K562 (cell line): ENCODE measurements at regions not wholly inside any gene's neighbourhood (a gene's known extent, or its start where the extent isn't known, plus 50 kb on each side); places are given as distances from the start of the nearest gene placed in this dataset.

Experiments
- ATAC-seq: fragments of 200-7000 bp; cut with Tn5 transposase; 3 replicates; pipeline ENCODE4 v1.9.1; 2020; ENCODE audit warnings: moderate library complexity
- BruUV-seq: library from RNA; stranded (reverse); fragments of 400-500 nt; replicated peaks from 2 replicates; lab custom pipeline; 2021; lab: Mats Ljungman, UMichigan
- CTCF ChIA-PET: fragments of 300-600 bp; formaldehyde crosslinking; extraction: SDS; loops from one replicate; lab custom pipeline; 2021; ENCODE audit warnings: low intra/inter-chr PET ratio; lab: Yijun Ruan, JAX
- POLR2A ChIA-PET: fragments of 300-600, 350-650 bp; sonication (Branson Sonifier 250); formaldehyde crosslinking; extraction: SDS; loops from one replicate; lab custom pipeline; 2021; ENCODE audit warnings: antibody characterized with exemption, inconsistent platforms; lab: Yijun Ruan, JAX
- DNase-seq, 4 experiments: peaks; one replicate each; pipeline versions ENCODE4 v3.0.0 to v3.0.0-alpha.2; 2011 to 2018; ENCODE audit warnings: low spot score in 3 of 4, mixed read lengths in 3 of 4; ENCODE audit errors: extremely low read depth in 1 of 4
- FAIRE-seq: peaks from 2 replicates; lab custom pipeline; 2011; peaks lifted over from hg19 to GRCh38; lab: Jason Lieb, UNC
- H2AFZ ChIP-seq: 2 replicates; pipeline ENCODE4 v1.6.0; 2011; ENCODE audit warnings: low read depth, low read length, control low read depth, inconsistent platforms
- H3K27ac ChIP-seq: fragments of 200-600 bp; 3 replicates; pipeline ENCODE4 v1.8.0; 2011; ENCODE audit warnings: low read depth, mild to moderate bottlenecking, control low read depth, inconsistent platforms, low read length, moderate library complexity, mixed read lengths; ENCODE audit errors: extremely low read depth
- H3K27me3 ChIP-seq, 2 experiments: fragments of 300-600 bp in 1 of 2; 2 replicates in 1 of 2; 3 replicates in 1 of 2; pipeline versions ENCODE4 v1.6.0 to v1.8.0; 2011; ENCODE audit warnings: inconsistent platforms in 2 of 2, low read length in 2 of 2, mild to moderate bottlenecking in 1 of 2, mixed read lengths in 1 of 2, moderate library complexity in 1 of 2; ENCODE audit not compliant: control insufficient read depth in 2 of 2, insufficient read depth in 2 of 2
- H3K36me3 ChIP-seq: fragments of 300-600 bp; 3 replicates; pipeline ENCODE4 v1.8.0; 2011; ENCODE audit warnings: mild to moderate bottlenecking, low read length, inconsistent platforms; ENCODE audit not compliant: control insufficient read depth, insufficient read depth
- H3K4me1 ChIP-seq, 2 experiments: fragments of 200-600 bp in 1 of 2; replicated peaks in 1 of 2; 2 replicates in 1 of 2; 3 replicates in 1 of 2; pipeline versions ENCODE4 v1.5.1 to v1.8.0; 2011; ENCODE audit warnings: inconsistent platforms in 2 of 2, low read length in 2 of 2, mild to moderate bottlenecking in 1 of 2, mixed read lengths in 1 of 2, moderate library complexity in 1 of 2; ENCODE audit not compliant: control insufficient read depth in 2 of 2, insufficient read depth in 2 of 2
- H3K4me2 ChIP-seq: 2 replicates; pipeline ENCODE4 v1.6.1; 2011; ENCODE audit warnings: low read length, control low read depth, inconsistent platforms, mixed read lengths; ENCODE audit not compliant: insufficient read depth
- H3K4me3 ChIP-seq: fragments of 200-600 bp; sonication (generic), shearing (Covaris generic); 2 replicates; pipeline ENCODE4 v1.5.1; 2016; ENCODE audit warnings: control low read depth, inconsistent platforms
- H3K79me2 ChIP-seq: fragments of 200-600 bp; 3 replicates; pipeline ENCODE4 v1.8.0; 2011; ENCODE audit warnings: low read length, inconsistent platforms; ENCODE audit not compliant: control insufficient read depth, insufficient read depth
- H3K9ac ChIP-seq, 2 experiments: 2 replicates each; pipeline versions ENCODE4 v1.6.0 to v1.6.1; 2011; ENCODE audit warnings: low read depth in 2 of 2, low read length in 2 of 2, control low read depth in 1 of 2, inconsistent platforms in 1 of 2, mild to moderate bottlenecking in 1 of 2, mixed read lengths in 1 of 2; ENCODE audit not compliant: insufficient read depth in 1 of 2
- H3K9me1 ChIP-seq: one replicate; pipeline ENCODE4 v1.6.0; 2011; ENCODE audit warnings: inconsistent platforms, mild to moderate bottlenecking, low read length, moderate library complexity; ENCODE audit not compliant: control insufficient read depth, insufficient read depth
- H3K9me3 ChIP-seq: replicated peaks from 2 replicates; pipeline ENCODE4 v1.5.1; 2011; ENCODE audit warnings: low read depth, low read length, inconsistent platforms; ENCODE audit not compliant: control insufficient read depth, insufficient read depth
- H4K20me1 ChIP-seq: replicated peaks from 2 replicates; pipeline ENCODE4 v1.6.1; 2011; ENCODE audit warnings: low read length, inconsistent platforms, mixed read lengths; ENCODE audit not compliant: control insufficient read depth, insufficient read depth
- ATF2 ChIP-seq: sonication (generic); formaldehyde crosslinking; IDR thresholded peaks from 2 replicates; pipeline ENCODE4 v1.8.1; 2022; ENCODE audit warnings: missing genetic modification reagents
- BRD9 ChIP-seq: fragments of 450-650 bp; IDR thresholded peaks from 2 replicates; pipeline ENCODE4 v1.6.1; 2018; ENCODE audit warnings: low read depth; ENCODE audit not compliant: partially characterized antibody
- HDAC6 ChIP-seq: IDR thresholded peaks from 2 replicates; pipeline ENCODE4 v1.6.1; 2012; ENCODE audit warnings: low read depth, mild to moderate bottlenecking, control low read depth, inconsistent platforms, low read length, moderate library complexity
- KAT2B ChIP-seq: IDR thresholded peaks from one replicate; pipeline ENCODE4 v1.6.1; 2012; ENCODE audit warnings: low read depth, mild to moderate bottlenecking, control low read depth, inconsistent platforms, low read length, moderate library complexity
- MED1 ChIP-seq: sonication (generic); formaldehyde crosslinking; IDR thresholded peaks from 2 replicates; pipeline ENCODE4 v1.8.1; 2023; ENCODE audit warnings: missing genetic modification reagents, borderline replicate concordance
- POU5F1 ChIP-seq: fragments of 150-350 bp; IDR thresholded peaks from 2 replicates; pipeline ENCODE4 v1.6.1; 2014; ENCODE audit warnings: borderline replicate concordance, low read length, low read depth, mild to moderate bottlenecking; ENCODE audit not compliant: partially characterized antibody
- RBM17 ChIP-seq: fragments of 200-400 bp; formaldehyde crosslinking; IDR thresholded peaks from 2 replicates; pipeline ENCODE4 v1.6.1; 2017; ENCODE audit warnings: low read depth, mild to moderate bottlenecking, low read length, borderline replicate concordance
- RBM34 ChIP-seq: fragments of 200-400 bp; formaldehyde crosslinking; IDR thresholded peaks from 2 replicates; pipeline ENCODE4 v1.6.1; 2018; ENCODE audit warnings: low read length, borderline replicate concordance; ENCODE audit not compliant: insufficient read depth
- RFX7 ChIP-seq: fragments of 250-450 bp; sonication (Bioruptor Pico); IDR thresholded peaks from 2 replicates; pipeline ENCODE4 v1.5.1; 2021; ENCODE audit warnings: mild to moderate bottlenecking
- SRSF9 ChIP-seq: fragments of 200-400 bp; formaldehyde crosslinking; IDR thresholded peaks from 2 replicates; pipeline ENCODE4 v1.6.1; 2017; ENCODE audit warnings: low read depth, low read length, borderline replicate concordance
- THAP7 ChIP-seq: fragments of 250-450 bp; sonication (Bioruptor Pico); IDR thresholded peaks from 2 replicates; pipeline ENCODE4 v1.5.0; 2021
- ZBED1 ChIP-seq: IDR thresholded peaks from 2 replicates; pipeline ENCODE4 v1.6.1; 2014
- ZNF239 ChIP-seq: fragments of 250-450 bp; sonication (Bioruptor Pico); IDR thresholded peaks from 2 replicates; pipeline ENCODE4 v1.4.0; 2020; ENCODE audit warnings: mild to moderate bottlenecking
- ZNF395 ChIP-seq: fragments of 200-800 bp; sonication (Bioruptor generic); IDR thresholded peaks from 2 replicates; pipeline ENCODE4 v1.6.1; 2017; ENCODE audit warnings: missing genetic modification characterization, missing compliant biosample characterization
- ZNF444 ChIP-seq: fragments of 250-450 bp; sonication (Bioruptor Pico); IDR thresholded peaks from 2 replicates; pipeline ENCODE4 v1.4.0; 2020; ENCODE audit warnings: mild to moderate bottlenecking, moderate library complexity
- ZNF76 ChIP-seq: fragments of 250-450 bp; sonication (Bioruptor Pico); IDR thresholded peaks from 2 replicates; pipeline ENCODE4 v1.4.0; 2020; ENCODE audit warnings: mild to moderate bottlenecking, moderate library complexity, borderline replicate concordance
- WGBS: fragments of 100-300 bp; shearing (Covaris generic); methylation state at CpG from one replicate; pipeline ENCODE4 v1.1.6; 2016; ENCODE audit warnings: low coverage, mixed read lengths; ENCODE audit not compliant: insufficient coverage; ENCODE audit errors: missing lambda C conversion rate; 5-methylcytosine and 5-hydroxymethylcytosine counted together
- in situ Hi-C: fragments of 300-500 bp; cut with MboI; formaldehyde crosslinking; loops from 4 replicates; pipeline ENCODE4 v1.15.0; 2018; ENCODE audit warnings: inconsistent platforms, mixed read lengths
- intact Hi-C: fragments of 100-400 bp; cut with micrococcal nuclease; formaldehyde crosslinking; loops from 2 replicates; pipeline ENCODE4 v1.14.2; 2022
- TF ChIP-seq, protein P1 (sequence below): IDR thresholded peaks from 2 replicates; pipeline ENCODE4 v1.6.1; 2011; ENCODE audit warnings: borderline replicate concordance, low read depth, mild to moderate bottlenecking, moderate library complexity, low read length; ENCODE audit not compliant: insufficient read depth, poor library complexity, severe bottlenecking
- TF ChIP-seq, protein P2 (sequence below): fragments of 250-450 bp; sonication (Bioruptor Pico); IDR thresholded peaks from 2 replicates; pipeline ENCODE4 v1.8.0; 2022; ENCODE audit warnings: moderate library complexity, mild to moderate bottlenecking, inconsistent platforms

- in situ Hi-C loops: no loop called here
- POLR2A ChIA-PET: no interaction called here
- Histone ChIP-seq H3K4me1 (no peaks in the 10 kb centered on the region), H3K4me2 (no peak overlapping the region), H3K4me3 (no peak overlapping the region), H3K9me3 (no peaks in the 10 kb centered on the region), H2AFZ (no peak overlapping the region), H3K79me2 (no peaks in the 10 kb centered on the region), H3K9me1 (no peaks in the 10 kb centered on the region), H4K20me1 (no peaks in the 10 kb centered on the region), H3K9ac (no peak overlapping the region), H3K27ac (no peak overlapping the region), H3K27me3 (no peaks in the 10 kb centered on the region), H3K36me3 (no peaks in the 10 kb centered on the region)
- WGBS: 0% methylated on average over 2 of the region's 2 CpGs
- DNase-seq (no peak), ATAC-seq (no peak), FAIRE-seq (no peak)
- intact Hi-C loops: no loop called here
- BruUV-seq: no TSS peak
- CTCF ChIA-PET: no interaction called here
- TF ChIP-seq, protein P1, sequence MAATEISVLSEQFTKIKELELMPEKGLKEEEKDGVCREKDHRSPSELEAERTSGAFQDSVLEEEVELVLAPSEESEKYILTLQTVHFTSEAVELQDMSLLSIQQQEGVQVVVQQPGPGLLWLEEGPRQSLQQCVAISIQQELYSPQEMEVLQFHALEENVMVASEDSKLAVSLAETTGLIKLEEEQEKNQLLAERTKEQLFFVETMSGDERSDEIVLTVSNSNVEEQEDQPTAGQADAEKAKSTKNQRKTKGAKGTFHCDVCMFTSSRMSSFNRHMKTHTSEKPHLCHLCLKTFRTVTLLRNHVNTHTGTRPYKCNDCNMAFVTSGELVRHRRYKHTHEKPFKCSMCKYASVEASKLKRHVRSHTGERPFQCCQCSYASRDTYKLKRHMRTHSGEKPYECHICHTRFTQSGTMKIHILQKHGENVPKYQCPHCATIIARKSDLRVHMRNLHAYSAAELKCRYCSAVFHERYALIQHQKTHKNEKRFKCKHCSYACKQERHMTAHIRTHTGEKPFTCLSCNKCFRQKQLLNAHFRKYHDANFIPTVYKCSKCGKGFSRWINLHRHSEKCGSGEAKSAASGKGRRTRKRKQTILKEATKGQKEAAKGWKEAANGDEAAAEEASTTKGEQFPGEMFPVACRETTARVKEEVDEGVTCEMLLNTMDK: no peak
- TF ChIP-seq POU5F1 (no peak), RBM17 (no peak), ZNF76 (no peak), KAT2B (no peak), ATF2 (no peak), ZNF444 (no peak), THAP7 (no peak), MED1 (CRISPR knock-in tag) (no peak), ZNF395 (CRISPR knock-in tag) (no peak), ZBED1 (no peak), RFX7 (no peak), SRSF9 (no peak), ZNF239 (CRISPR knock-in tag) (no peak), HDAC6 (no peak), RBM34 (no peak), BRD9 (no peak)
- TF ChIP-seq, protein P2, sequence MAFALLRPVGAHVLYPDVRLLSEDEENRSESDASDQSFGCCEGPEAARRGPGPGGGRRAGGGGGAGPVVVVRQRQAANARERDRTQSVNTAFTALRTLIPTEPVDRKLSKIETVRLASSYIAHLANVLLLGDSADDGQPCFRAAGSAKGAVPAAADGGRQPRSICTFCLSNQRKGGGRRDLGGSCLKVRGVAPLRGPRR (CRISPR knock-in tag): no peak
Measured at GRCh38 chr16:65314627-65315008, 192.8 kb upstream of the CDH11 start.
